H9 (cell line): ENCODE measurements at regions not wholly inside any gene's neighbourhood (a gene's known extent, or its start where the extent isn't known, plus 50 kb on each side); places are given as distances from the start of the nearest gene placed in this dataset.

Source experiments
- DNase-seq: peaks from one replicate; pipeline ENCODE4 v3.0.0-alpha.2; 2017
- H2AFZ ChIP-seq: one replicate; pipeline ENCODE4 v1.6.1; 2013; ENCODE audit warnings: mild to moderate bottlenecking, low read length, control low read depth, moderate library complexity
- H2AK5ac ChIP-seq: 2 replicates; pipeline ENCODE4 v1.6.1; 2013; ENCODE audit warnings: low read length, control low read depth, mixed read lengths; ENCODE audit not compliant: insufficient read length
- H2BK120ac ChIP-seq: one replicate; pipeline ENCODE4 v1.6.1; 2013; ENCODE audit warnings: low read depth, mild to moderate bottlenecking, low read length, control low read depth, inconsistent platforms; ENCODE audit not compliant: poor library complexity, severe bottlenecking
- H2BK12ac ChIP-seq: 2 replicates; pipeline ENCODE4 v1.6.1; 2013; ENCODE audit warnings: low read length, control low read depth, mixed read lengths, low read depth; ENCODE audit not compliant: insufficient read length
- H2BK15ac ChIP-seq: 2 replicates; pipeline ENCODE4 v1.6.1; 2013; ENCODE audit warnings: low read depth, low read length, control low read depth
- H2BK20ac ChIP-seq: one replicate; pipeline ENCODE4 v1.6.1; 2013; ENCODE audit warnings: low read depth, mild to moderate bottlenecking, low read length, control low read depth, inconsistent platforms; ENCODE audit not compliant: poor library complexity, severe bottlenecking
- H2BK5ac ChIP-seq: 2 replicates; pipeline ENCODE4 v1.6.1; 2013; ENCODE audit warnings: low read length, control low read depth, mixed read lengths; ENCODE audit not compliant: insufficient read length
- H3K14ac ChIP-seq: 2 replicates; pipeline ENCODE4 v1.6.1; 2013; ENCODE audit warnings: low read length, control low read depth; ENCODE audit not compliant: insufficient read depth
- H3K18ac ChIP-seq: 2 replicates; pipeline ENCODE4 v1.6.1; 2013; ENCODE audit warnings: low read depth, mild to moderate bottlenecking, mixed read lengths, low read length, control low read depth; ENCODE audit not compliant: insufficient read length
- H3K23ac ChIP-seq: 2 replicates; pipeline ENCODE4 v1.6.1; 2013; ENCODE audit warnings: low read length, control low read depth, mixed read lengths, low read depth; ENCODE audit not compliant: insufficient read length
- H3K23me2 ChIP-seq: 2 replicates; pipeline ENCODE4 v1.6.1; 2013; ENCODE audit warnings: low read depth, mild to moderate bottlenecking, mixed read lengths, low read length, control low read depth; ENCODE audit not compliant: insufficient read length, poor library complexity, severe bottlenecking
- H3K27ac ChIP-seq: 2 replicates; pipeline ENCODE4 v1.5.1; 2013; ENCODE audit warnings: low read length, control low read depth, mixed read lengths, low read depth; ENCODE audit not compliant: insufficient read length
- H3K27me3 ChIP-seq: 2 replicates; pipeline ENCODE4 v1.6.1; 2013; ENCODE audit warnings: low read length, control low read depth, inconsistent platforms; ENCODE audit not compliant: insufficient read depth
- H3K4ac ChIP-seq: 2 replicates; pipeline ENCODE4 v1.6.1; 2013; ENCODE audit warnings: low read depth, mild to moderate bottlenecking, control low read depth, inconsistent platforms, low read length, moderate library complexity
- H3K4me1 ChIP-seq: 2 replicates; pipeline ENCODE4 v1.6.1; 2013; ENCODE audit warnings: low read length, control low read depth, inconsistent platforms; ENCODE audit not compliant: insufficient read depth
- H3K4me2 ChIP-seq: 2 replicates; pipeline ENCODE4 v1.6.1; 2013; ENCODE audit warnings: low read length, control low read depth, mixed read lengths; ENCODE audit not compliant: insufficient read length, insufficient read depth
- H3K56ac ChIP-seq: 2 replicates; pipeline ENCODE4 v1.6.1; 2013; ENCODE audit warnings: low read depth, mild to moderate bottlenecking, mixed read lengths, low read length, control low read depth; ENCODE audit not compliant: insufficient read length
- H3K79me1 ChIP-seq: 2 replicates; pipeline ENCODE4 v1.6.1; 2013; ENCODE audit warnings: low read depth, mild to moderate bottlenecking, moderate library complexity, low read length, control low read depth, inconsistent platforms; ENCODE audit not compliant: insufficient read depth, poor library complexity, severe bottlenecking
- H3K79me2 ChIP-seq: 2 replicates; pipeline ENCODE4 v1.6.1; 2013; ENCODE audit warnings: low read length, control low read depth, inconsistent platforms; ENCODE audit not compliant: insufficient read depth
- H3K9ac ChIP-seq: 2 replicates; pipeline ENCODE4 v1.6.1; 2013; ENCODE audit warnings: low read length, control low read depth, mixed read lengths; ENCODE audit not compliant: insufficient read length; ENCODE audit errors: extremely low read depth
- H3K9me3 ChIP-seq: one replicate; pipeline ENCODE4 v1.6.1; 2013; ENCODE audit warnings: low read depth, low read length, inconsistent platforms; ENCODE audit not compliant: control insufficient read depth
- H3T11ph ChIP-seq: one replicate; pipeline ENCODE4 v1.6.1; 2013; ENCODE audit warnings: mild to moderate bottlenecking, low read length, control low read depth, inconsistent platforms
- H4K20me1 ChIP-seq: one replicate; pipeline ENCODE4 v1.6.1; 2013; ENCODE audit not compliant: control insufficient read depth, insufficient read length, insufficient read depth
- H4K5ac ChIP-seq: 2 replicates; pipeline ENCODE4 v1.6.1; 2013; ENCODE audit warnings: low read depth, mild to moderate bottlenecking, mixed read lengths, low read length, control low read depth; ENCODE audit not compliant: insufficient read length
- H4K8ac ChIP-seq: replicated peaks from 2 replicates; pipeline ENCODE4 v1.6.1; 2013; ENCODE audit warnings: low read length, control low read depth, mixed read lengths, low read depth; ENCODE audit not compliant: insufficient read length
- H4K91ac ChIP-seq: 2 replicates; pipeline ENCODE4 v1.6.1; 2013; ENCODE audit warnings: low read depth, mild to moderate bottlenecking, moderate library complexity, mixed read lengths, low read length, control low read depth; ENCODE audit not compliant: insufficient read length
- H3K27ac Mint-ChIP-seq, 3 experiments: 2 replicates in 2 of 3; 3 replicates in 1 of 3; pipeline ENCODE4 v1.8.0; 2020 to 2021; ENCODE audit warnings: mixed read lengths in 3 of 3, mild to moderate bottlenecking in 1 of 3, moderate library complexity in 1 of 3
- H3K27me3 Mint-ChIP-seq: 2 replicates; pipeline ENCODE4 v1.8.0; 2021; ENCODE audit warnings: low read depth, mild to moderate bottlenecking, moderate library complexity, mixed read lengths
- H3K36me3 Mint-ChIP-seq, 3 experiments: 2 replicates in 2 of 3; 3 replicates in 1 of 3; pipeline ENCODE4 v1.8.0; 2020 to 2021; ENCODE audit warnings: low read depth in 3 of 3, mixed read lengths in 3 of 3; ENCODE audit not compliant: insufficient read depth in 1 of 3
- H3K4me1 Mint-ChIP-seq, 2 experiments: 2 replicates each; pipeline ENCODE4 v1.8.0; 2020; ENCODE audit warnings: mixed read lengths in 2 of 2
- H3K4me3 Mint-ChIP-seq, 2 experiments: 2 replicates in 1 of 2; 3 replicates in 1 of 2; pipeline ENCODE4 v1.8.0; 2020 to 2021; ENCODE audit warnings: mild to moderate bottlenecking in 2 of 2, mixed read lengths in 2 of 2, moderate library complexity in 1 of 2
- H3K9me3 Mint-ChIP-seq, 2 experiments: 2 replicates in 1 of 2; 3 replicates in 1 of 2; pipeline ENCODE4 v1.8.0; 2020; ENCODE audit warnings: mild to moderate bottlenecking in 2 of 2, mixed read lengths in 2 of 2, moderate library complexity in 1 of 2
- WGBS: extraction: QIAGEN DNeasy Blood & Tissue Kit; methylation state at CpG from one replicate; pipeline ENCODE4 v1.1.7; 2013; ENCODE audit warnings: missing lambda C conversion rate, low lambda C conversion rate, mixed read lengths; ENCODE audit not compliant: insufficient read length; ENCODE audit errors: extremely low coverage; 5-methylcytosine and 5-hydroxymethylcytosine counted together
- TF ChIP-seq, protein P1 (sequence below): fragments of 200-600 bp; sonication (generic); conservative IDR thresholded peaks from 3 replicates; pipeline ENCODE4 v1.8.0; 2021; ENCODE audit warnings: antibody characterized with exemption, mild to moderate bottlenecking

- Histone ChIP-seq H2AK5ac (no peak overlapping the region), H2BK5ac (no peak overlapping the region), H3K18ac (no peak overlapping the region), H4K8ac (no peak overlapping the region), H3K79me2 (no peaks in the 10 kb centered on the region), H4K91ac (no peak overlapping the region), H3T11ph (no peak overlapping the region), H3K4ac (no peak overlapping the region), H3K9me3 (no peaks in the 10 kb centered on the region), H3K27ac (no peak overlapping the region), H2AFZ (no peak overlapping the region), H2BK20ac (no peak overlapping the region), H3K4me1 (peaks cover 7% of the 10 kb centered on the region; the same call in 1 of the 2 replicates), H2BK12ac (no peak overlapping the region), H3K14ac (no peak overlapping the region), H3K27me3 (no peaks in the 10 kb centered on the region), H4K5ac (no peak overlapping the region), H2BK120ac (no peak overlapping the region), H2BK15ac (no peak overlapping the region), H3K56ac (no peak overlapping the region), H3K4me2 (no peak overlapping the region), H3K79me1 (no peaks in the 10 kb centered on the region), H4K20me1 (no peaks in the 10 kb centered on the region), H3K23ac (no peak overlapping the region), H3K23me2 (no peaks in the 10 kb centered on the region), H3K9ac (no peak overlapping the region)
- Mint-ChIP-seq H3K4me3 (no peak overlapping the region), H3K36me3 (peaks cover 0 to 4% (median 0%) of the 10 kb centered on the region in 3 experiments; a peak in 4 of 7 replicates), H3K27me3 (no peaks in the 10 kb centered on the region), H3K27ac (no peak overlapping the region), H3K9me3 (no peaks in the 10 kb centered on the region), H3K4me1 (peaks cover 34 to 48% of the 10 kb centered on the region in 2 experiments)
- TF ChIP-seq, protein P1, sequence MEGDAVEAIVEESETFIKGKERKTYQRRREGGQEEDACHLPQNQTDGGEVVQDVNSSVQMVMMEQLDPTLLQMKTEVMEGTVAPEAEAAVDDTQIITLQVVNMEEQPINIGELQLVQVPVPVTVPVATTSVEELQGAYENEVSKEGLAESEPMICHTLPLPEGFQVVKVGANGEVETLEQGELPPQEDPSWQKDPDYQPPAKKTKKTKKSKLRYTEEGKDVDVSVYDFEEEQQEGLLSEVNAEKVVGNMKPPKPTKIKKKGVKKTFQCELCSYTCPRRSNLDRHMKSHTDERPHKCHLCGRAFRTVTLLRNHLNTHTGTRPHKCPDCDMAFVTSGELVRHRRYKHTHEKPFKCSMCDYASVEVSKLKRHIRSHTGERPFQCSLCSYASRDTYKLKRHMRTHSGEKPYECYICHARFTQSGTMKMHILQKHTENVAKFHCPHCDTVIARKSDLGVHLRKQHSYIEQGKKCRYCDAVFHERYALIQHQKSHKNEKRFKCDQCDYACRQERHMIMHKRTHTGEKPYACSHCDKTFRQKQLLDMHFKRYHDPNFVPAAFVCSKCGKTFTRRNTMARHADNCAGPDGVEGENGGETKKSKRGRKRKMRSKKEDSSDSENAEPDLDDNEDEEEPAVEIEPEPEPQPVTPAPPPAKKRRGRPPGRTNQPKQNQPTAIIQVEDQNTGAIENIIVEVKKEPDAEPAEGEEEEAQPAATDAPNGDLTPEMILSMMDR, result no peak
- DNase-seq, result no peak
- no CpG with 5 or more reads among the region's 1 CpG for WGBS
These were observed 117.7 kb upstream of the CDK1 start for GRCh38 chr10:60660625-60661024.
